Hematopoietic multipotent progenitor cell treated with erythropoietin and hydrocortisone succinate and interleukin-3 and kit ligand, for 8 days (in vitro differentiated cells): ENCODE measurements at regions not wholly inside any gene's neighbourhood (a gene's known extent, or its start where the extent isn't known, plus 50 kb on each side); places are given as distances from the start of the nearest gene placed in this dataset.

Experiments used
- DNase-seq: peaks from one replicate; pipeline ENCODE4 v3.0.0-alpha.2; 2015

DNA sequence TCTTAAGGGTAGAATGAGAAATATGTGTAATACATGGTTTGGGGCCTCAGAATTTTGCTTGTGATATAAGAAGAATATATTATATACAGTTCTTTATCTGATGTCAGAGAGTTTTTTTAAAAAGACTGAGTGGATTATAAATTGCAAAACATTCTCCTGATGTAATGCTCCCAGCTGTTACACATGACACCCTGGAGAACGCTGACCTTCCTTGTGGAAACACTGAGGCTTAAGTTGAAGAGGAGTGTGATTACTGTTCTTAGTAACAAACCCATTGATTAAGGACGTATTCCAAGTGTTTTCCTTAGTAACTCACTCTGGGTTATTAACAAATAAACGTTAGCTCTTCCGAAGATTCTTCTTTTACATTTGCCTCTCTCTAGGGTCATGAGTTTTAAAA lies 1069.3 kb upstream of the CNTNAP5 start:
- DNase-seq: no peak

DNA sequence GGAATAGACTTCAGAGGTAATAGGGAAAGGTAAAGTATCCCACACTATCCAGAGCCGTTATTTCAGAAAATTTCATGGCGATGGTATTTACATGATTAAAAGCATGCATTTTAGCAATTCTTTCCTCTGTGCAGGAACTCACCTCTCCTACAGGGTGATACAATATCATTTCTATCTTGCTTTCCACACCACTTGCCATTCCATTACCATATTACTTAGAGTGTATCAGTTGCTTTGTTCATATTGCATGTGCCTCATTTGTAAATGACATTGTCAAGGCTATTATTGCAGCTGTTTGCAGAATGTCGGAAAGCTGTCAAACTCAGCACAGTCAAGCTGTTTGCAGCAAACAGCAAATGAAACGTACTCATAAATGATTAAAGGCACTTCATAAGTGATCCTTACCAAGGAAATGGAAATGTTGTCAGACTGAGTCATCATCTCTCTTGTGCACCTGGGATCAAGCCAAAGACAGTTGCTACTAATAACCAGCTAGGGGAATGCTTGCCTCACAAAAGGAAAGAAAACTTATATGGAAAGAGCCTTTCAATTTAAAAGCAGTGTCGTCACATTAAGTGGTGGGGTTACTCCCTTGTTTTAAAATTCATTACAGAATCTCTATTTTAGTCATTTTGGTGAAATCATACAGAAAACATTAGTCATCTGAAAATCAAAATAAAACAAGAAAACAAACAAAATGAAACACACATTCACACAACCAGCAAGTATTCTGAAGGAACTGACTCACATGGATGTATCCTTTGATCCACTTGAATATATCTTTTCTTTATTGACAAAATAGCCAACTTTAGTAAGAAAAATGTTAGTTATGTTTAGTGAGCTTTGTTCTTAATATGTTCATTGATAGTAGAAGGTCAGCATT lies 1064.1 kb upstream of the CNTNAP5 start:
- no peak for DNase-seq

DNA sequence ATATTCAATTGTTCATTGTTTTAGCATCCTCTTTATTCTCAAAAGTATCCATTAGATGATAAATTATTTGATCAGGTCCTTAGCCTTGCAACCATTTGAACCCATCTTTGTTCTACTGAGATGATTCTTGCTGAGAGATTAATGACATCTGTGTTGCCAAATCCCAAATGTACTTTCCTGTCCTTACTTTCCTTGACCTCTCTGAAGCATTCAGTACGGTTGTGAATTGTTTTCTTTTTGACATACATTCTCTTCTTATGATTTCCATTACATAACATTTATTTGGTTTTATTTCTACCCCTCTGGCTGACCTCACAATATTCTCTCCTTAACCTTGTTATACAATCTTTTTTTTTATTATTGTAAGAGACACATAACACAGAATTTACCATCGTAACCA lies 1058.6 kb upstream of the CNTNAP5 start:
- DNase-seq: no peak

DNA sequence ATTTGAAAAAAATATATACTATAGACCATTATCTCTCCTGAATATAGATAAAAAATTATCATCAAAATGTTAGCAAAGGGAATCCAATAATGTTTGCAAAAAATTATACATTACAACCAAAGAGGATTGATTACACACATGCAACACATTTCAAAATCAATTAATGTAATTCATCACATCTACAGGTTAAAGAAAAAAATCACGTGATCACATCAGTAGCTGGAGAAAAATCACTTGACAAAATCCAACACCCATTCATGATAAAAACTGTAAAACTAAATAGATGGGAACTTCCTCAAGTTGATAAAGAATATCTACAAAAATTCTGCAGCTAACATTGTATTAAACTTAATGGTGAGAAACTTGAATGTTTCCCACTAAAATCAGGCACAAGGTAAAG lies 1047.5 kb upstream of the CNTNAP5 start:
- DNase-seq: no peak

DNA sequence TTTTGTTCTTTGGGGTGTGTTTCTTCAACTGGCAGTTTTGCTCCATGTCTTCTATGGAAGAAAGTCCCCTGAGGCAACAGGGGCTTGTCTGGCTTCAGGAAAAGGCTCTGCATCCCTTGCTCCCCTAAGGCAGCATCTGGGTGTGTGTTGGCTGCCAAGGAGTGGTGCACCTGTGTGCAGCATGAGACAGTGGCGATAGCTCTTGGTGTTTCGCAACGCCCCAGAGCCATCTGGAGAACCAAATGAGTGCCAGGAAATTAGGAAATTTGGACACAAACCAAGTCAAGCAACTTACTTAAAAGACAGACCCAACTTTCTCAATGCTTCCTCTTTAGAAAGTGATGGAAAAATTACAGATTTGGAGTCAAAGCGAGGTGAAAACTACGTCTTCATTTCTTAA lies 1044.4 kb upstream of the CNTNAP5 start:
- peak; percentile 3 for DNase-seq

DNA sequence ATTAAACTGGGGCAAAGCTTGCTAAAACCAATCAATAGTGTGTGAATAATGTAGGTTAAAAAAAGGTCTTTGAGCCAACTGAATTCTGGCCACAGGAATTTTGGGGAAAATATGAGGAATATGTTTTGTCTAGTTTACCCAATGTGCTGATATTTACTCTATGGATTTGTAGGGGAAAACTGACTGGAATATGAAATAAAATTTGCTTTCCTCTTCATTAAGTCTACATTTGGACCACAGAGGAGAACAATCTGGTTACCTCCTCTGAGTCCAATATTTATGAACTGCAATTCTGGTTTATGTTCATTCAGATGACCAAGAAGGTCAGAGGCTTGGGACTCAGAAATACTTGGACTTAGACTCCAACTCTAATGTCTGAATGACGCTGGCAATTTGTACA lies 1042.2 kb upstream of the CNTNAP5 start:
- DNase-seq: no peak

DNA sequence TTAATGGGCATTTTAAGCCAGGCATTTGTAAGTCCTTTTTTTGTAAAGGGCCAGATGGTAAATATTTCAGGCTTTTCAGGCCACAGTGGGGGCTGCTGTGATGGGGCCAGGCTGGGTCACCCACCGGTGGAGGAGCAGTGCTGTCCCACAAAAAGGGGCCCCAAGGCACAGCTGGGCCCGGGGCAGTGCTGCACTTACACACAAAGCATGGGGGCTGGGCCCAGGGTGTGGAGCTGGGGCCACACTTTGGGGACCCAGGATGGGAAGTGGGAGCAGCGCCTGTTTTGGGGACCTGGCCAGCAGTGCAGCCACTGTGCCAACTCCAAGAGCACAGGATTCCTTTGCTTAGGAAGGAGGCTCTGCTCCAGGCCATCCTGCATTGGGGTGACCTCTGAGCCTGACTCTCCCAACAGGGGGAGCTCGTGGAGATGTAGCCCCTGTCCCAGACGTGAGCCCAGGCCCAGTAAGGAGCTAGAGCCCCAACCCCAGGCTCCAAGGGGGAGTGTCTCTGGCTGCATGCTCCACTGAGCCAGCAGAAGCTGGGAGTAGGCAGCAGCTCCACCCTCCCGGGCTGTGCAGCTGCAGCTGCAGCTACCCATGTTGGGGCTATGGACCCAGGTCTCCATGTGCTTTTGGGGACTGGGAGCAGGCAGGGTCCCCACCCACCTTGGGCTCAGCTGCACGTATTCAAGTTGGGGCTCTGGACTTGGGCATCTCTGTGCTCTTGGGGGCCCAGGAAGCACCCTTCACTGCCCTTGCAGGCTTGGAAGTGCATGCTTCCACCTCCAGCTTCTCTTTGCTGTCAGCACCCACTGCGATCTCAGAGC lies 1036.5 kb upstream of the CNTNAP5 start:
- no peak for DNase-seq

DNA sequence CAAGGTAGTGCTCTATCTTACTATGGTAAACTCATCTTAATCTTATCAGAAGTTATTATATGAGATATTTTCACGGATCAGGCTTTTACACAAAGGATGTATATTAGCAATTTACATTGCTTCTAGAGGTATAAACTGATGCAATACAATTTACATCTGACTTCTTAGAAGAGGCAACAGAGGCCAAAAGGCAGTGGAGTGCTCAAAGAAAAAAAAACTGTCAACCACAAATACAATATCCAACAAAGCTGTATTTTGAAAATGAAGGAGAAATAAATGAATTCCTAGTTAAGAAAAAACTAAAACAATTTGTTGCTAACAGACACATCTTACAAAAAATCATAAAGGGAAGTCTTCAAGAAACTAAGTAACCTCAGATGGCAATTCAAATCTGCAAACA lies 1031.5 kb upstream of the CNTNAP5 start:
- DNase-seq: no peak

DNA sequence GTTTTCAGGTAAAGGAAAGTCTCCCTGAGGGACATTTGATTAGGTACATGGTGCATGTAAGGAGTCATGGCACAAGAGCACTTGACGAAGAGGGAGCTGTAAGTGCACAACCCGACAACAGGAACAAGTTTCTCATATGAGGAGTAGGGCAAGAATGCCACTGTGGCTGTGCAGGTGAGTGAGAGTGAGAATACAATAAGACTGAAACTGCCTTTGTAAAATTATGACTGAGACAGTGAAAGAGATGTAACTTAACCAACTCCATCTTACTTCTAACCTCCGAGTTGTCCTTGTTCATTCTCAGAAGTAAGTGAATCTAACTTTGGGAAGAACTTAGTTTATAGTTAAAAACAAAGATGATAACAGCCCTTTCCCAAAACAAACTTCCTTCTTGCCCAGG lies 1025.8 kb upstream of the CNTNAP5 start:
- no peak for DNase-seq

DNA sequence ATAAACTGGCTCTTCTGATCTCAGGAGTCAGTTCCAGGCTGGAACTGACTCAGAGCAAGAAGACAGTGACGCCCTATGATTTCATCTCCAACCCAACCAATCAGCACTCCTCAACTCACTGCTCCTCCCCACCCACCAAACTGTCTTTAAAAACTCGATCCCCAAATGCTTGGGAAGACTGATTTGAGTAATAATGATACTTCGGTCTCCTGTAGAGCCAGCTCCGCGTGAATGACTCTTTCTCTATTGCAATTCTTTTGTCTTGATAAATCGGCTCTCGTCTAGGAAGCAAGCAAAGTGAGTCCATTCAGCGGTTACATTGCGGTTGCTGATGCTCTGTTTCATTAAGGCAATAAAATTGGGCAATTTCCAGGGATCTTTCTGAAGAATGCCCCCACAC lies 1025.3 kb upstream of the CNTNAP5 start:
- no peak for DNase-seq

DNA sequence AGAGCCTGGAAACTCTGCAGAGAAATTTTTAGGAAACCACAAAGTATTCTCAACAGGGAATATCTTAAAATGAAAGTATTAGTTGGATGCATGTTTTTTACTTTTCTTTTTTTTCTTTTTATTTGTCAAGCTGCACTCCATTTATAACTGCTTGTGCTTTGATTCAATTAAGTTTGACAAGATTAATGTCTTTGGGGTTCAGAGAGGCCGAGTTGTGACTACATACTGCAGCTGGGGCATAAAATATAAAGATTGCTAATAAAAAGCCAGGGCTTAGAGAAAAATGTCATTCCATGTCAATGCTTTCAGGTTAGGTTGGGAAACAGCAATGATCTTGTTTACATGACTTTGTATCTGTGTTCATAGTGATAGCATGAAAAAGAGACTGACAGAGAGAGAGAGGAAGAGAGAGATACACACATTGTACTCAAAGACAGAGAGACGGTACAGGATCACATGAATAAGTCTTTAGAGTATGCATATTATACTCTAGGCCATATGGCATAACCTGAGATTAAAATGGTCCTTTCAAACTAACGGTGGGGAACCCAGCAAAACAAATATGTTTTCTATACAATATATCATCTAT lies 1022.3 kb upstream of the CNTNAP5 start:
- DNase-seq: no peak

DNA sequence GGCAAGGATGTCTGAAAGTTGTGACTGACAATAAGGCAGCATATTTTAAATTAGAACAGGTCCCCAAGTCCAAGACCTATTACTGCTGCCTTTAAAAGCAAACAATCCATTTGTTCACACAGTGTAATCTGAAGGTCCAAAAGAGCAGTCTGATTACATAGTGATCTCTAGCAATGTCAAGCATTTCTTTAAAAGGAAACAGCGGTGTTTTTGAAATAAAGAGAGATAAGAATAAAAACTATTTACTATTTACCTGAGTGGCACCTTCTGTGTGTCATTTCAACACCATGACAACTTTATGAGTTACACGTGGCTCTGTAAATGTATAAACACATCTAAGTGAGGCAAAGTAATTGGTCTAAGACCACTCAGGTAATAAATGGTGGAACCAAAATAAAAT lies 1009.9 kb upstream of the CNTNAP5 start:
- no peak for DNase-seq

DNA sequence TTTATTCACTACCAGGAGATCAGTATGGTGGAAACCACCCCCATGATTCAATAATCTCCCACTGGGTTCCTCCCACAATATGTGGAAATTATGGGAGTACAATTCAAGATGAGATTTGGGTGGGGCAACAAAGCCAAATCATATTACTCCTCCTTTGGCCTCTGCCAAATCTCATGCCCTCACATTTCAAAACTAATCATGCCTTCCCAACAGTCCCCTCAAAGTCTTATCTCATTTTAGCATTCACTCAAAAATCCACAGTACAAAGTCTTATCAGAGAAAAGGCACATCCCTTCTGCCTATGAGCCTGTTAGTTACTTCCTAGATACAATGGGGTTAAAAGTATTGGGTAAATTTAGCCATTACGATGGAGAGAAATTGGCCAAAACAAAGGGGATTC lies 989.5 kb upstream of the CNTNAP5 start:
- peak; percentile 45 for DNase-seq

DNA sequence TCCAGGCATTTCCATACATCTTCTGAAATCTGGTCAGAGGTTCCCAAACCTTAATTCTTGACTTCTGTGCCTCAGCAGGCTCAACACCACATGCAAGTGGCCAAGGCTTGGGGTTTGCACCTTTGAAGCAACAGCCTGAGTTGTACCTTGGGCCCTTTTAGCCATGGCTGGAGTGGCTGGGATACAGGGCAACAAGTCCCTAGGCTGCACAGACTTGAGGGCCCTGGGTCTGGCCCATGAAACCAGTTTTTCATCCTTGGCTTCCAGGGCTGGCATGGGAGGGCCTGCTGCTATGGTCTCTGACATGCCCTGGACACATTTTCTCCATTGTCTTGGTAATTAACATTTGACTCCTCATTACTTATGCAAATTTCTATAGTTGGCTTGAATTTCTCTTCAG lies 988.8 kb upstream of the CNTNAP5 start:
- no peak for DNase-seq

DNA sequence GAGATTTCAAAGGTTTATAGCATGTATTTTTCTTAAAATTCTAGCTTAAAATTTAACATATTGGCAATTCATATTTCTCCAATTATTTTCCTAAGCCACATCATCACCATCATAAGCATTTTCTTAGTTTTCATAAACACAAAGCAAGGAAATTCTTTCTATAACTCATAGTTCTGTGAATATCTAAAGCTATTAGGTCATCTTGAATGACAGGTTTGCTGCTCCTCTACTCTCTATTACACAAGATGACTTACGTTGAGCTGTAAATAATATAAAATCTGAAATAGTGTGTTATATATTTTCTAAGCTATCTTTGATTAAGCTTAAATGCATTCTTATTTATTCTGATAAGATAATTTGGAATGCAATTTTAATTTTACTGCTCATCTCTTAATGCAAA lies 984.6 kb upstream of the CNTNAP5 start:
- DNase-seq: no peak

DNA sequence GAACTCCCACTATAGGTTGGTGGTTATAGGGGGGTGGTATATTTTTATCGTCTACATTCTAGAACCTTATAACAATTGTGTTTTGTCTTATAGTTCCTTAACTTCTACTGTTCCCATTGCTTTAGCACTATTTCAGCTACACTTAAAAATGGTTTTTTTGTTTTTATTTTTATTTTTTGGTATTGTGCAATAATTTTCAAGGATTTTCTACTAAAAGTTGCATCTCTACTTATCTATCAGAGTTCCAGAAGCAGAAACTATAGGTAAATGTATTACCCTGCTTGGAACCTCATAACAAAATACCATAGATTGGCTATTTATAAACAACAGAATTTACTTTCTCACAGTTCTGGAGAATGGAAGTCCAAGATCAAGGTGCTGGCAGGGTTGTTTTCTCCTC lies 981.6 kb upstream of the CNTNAP5 start:
- DNase-seq: no peak

DNA sequence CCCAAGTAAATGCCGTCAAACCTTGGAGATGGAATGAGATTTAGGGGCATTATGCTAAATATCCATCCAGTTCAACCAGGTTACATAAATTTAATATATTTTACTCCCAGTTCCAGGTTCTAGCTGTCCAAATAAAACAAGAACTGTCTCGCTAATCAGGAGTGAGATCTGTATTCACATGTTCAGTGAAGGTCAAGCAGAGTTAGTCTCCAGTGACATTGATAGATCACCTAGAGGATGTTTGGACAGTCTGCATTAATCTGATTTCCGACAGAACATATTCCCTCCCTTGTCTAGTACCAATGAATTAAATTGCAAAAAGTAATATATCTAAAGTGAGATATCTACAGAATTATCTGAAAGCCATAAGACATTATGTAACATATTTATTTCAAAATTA lies 979.4 kb upstream of the CNTNAP5 start:
- DNase-seq: no peak

DNA sequence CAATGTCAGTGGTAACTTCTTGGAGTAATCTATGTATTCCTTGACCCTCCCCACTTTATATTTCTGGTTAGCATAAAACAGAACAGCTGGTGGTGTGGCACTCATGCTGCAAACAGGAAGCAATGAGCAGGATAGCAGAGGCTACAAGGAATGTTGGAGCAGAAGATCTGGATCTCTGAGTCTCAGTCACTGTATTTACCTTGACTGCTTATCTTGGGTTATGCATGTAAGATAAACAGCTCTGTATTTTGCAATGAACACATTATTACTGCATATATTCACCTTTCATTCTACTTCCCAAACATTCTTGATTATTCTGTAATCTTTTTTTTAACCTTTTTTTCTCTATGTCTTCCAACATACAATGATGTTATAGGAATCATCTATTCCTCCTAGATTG lies 977.9 kb upstream of the CNTNAP5 start:
- no peak for DNase-seq

DNA sequence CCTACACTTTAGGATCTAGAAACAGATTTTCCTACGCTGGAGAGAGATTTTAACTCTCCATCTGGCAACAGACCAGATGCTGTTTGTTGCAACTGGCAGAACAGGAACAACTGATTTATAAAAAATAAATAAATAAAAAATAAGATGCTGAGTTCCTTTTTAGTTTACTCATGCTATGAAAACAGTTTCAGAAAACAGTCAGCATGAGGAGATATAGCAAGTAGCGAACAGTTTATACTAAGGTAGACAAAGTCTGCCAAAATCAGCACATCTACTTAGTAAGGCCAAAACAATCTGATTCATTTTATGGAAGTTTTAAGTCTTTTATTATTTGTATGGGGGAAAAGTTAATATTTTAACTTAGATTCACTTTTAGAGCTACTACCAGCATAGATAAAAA lies 974.0 kb upstream of the CNTNAP5 start:
- DNase-seq: no peak

DNA sequence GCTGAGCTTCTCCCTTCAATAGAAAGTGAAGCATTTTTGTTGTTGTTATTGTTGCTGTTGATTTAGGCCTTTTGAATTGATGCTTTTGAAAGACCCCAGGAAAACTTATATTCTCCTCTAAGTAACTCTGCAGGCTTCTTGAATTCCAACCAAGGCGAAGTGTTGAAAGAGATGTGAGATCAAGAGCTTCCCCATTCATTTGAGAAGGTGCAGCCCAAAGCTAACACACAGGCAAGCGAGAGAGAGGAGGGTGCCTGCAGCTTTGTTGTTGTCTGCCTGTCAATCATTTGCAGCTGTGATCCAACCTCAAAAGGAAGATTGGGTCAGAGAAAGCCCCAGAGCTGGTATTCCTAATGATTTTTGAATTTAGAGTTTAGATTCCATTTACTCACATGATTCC lies 963.6 kb upstream of the CNTNAP5 start:
- DNase-seq: no peak

DNA sequence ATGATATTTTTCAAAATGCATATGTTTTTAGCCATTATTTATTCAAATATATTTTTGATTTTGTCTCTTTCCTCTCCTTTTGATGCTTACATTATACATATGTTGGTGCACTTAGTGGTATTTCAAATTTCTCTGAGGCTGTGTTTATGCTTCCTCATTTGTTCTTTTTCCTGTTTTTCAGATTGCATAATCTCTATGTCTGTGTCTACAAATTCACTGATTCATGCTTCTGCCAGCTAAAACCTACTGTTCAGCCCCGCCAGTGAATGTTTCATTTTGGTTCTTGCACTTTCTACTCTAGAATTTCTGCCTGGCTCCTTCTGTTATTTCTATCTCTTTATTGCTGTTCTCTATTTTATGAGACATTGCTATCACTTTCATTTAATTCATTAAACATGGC lies 951.7 kb upstream of the CNTNAP5 start:
- no peak for DNase-seq

DNA sequence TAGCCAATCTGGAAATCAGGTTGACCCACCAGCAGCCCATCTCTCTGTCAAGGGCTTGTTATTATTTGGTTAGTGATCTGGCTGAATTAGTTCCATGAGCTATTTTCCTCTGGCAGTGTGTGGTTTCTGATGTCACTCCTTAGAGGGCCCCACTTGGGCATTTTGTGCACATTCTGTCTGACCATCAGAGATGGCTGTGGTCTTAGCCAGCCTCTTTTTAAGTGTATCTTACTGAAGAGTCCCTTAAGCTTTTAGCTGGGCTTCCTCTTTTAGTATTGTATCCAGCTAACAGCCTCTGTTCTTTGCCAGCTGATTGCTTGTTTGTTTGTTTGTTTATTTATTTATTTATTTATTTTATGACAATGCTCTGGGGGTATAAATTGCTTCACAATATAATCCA lies 951.1 kb upstream of the CNTNAP5 start:
- DNase-seq: no peak

DNA sequence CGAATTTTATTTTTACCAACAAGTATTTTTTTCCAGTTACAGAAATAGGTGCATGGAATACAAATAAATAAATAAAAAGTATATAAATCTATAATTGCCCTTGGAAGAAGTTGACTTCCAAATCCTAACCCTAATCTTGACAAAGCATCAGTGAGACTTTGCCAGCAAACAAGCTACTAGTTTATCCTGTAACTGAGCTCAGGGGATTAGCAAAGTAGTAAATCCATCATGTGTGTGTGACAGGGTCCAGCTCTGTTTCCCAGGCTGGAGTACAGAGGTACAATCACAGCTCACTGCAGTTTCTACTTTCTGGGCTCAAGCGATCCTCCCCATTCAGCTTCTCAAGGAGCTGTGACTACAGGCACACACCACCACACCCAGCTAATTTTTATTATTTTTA lies 948.0 kb upstream of the CNTNAP5 start:
- DNase-seq: no peak

DNA sequence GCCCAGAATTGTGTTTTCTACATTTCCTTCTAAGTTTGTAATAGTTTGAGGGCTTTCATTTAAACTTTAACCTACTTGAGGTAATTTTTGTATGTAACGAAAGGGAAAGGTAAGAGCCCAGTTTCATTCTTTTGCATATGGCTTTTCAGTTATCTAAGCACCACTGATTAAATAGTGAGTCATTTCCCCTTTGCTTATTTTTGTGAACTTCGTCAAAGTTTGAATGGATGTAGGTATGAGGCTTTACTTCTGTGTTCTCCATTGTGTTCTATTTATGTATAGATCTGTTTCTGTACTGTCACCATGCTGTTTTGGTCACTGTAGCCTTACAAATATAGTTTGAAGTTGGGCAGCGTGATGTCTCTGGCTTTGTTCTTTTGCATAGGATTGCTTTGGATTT lies 944.8 kb upstream of the CNTNAP5 start:
- DNase-seq: no peak
